ENCODE measurements at regions not wholly inside any gene's neighbourhood (a gene's known extent, or its start where the extent isn't known, plus 50 kb on each side); places are given as distances from the start of the nearest gene placed in this dataset.
"Not testable (repeated sequence)": the region's sequence is repeated elsewhere in the genome, so short reads cannot be mapped to it uniquely, and the experiment has no call there.

GRCh38 chr17:20902496-20902895 is 140.3 kb downstream of the USP22 start:
- DNase-seq, result not testable (repeated sequence)

GRCh38 chr17:20903549-20903948 is 139.3 kb downstream of the USP22 start:
- DNase-seq, result not testable (repeated sequence)

DNA sequence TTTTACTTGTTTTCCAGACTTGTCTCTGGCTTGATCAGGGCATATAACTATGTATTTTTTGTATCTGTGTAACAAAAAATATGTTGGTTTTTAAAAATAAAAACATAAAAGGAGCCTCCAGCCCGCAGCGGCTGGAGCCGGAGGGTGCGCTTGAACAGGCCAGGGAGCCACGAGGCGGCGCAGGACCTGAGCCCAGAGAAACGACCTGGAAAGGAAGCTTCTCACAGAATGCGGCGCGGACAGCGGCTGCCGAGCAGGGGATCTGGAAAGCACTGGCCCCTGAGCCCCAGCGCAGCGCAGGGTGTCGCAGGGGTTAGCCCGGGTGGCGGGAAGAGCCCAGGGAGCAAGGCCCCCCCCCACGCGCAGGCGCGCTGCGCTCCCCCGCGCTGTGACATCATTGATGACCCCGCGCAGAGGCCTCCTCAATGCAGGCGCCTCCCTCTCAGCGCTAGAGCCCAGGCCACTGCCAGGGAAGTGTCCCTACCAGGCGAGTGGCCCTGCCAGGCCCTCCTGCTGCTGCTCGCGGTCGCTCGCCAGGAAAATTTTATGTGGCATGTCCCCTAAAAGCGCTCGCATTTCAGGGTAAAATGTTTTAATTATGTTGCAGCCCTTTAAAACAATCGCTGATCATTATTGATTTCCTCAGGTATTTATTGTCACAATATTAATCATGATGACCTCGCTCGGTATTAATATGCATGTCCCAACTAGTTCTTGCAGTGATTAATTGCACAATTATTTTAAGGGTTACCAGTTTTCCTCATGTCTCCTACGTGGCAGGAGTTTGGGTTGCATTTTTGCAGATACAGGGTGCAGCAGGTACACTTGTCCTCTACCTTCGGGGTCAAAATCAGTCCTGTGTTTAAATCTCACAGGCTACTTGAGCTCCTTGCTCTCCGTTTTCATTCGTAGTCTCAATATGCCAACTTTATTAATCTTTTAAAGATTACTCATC is 134.2 kb downstream of the USP22 start:
- peak; percentile 35 to 96 (median 88) for DNase-seq

- no peak for DNase-seq
Observed at GRCh38 chr17:20914658-20915057, 128.2 kb downstream of the USP22 start.

DNA sequence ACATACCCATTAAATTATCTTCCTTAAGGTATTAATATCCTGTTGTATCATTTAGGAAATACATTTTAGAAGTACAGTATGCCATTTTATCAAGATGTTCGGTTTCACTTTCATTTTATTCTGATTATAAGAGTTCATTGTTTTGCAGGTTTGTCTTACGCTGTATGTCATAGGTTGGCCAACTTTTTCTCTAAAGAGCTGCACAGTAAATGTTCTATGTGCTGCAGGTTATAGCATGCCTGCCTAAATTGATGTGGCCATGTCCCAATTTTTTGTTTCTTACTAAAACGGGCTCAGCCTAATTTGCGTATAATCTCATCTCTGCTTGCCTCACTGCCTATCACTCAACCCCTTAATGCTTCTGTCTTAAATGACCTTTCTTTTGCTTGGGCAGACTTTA is 126.4 kb downstream of the USP22 start:
- DNase-seq, result no peak

GRCh38 chr17:20917610-20918306 is 125.1 kb downstream of the USP22 start:
- DNase-seq, result not testable (repeated sequence)

DNA sequence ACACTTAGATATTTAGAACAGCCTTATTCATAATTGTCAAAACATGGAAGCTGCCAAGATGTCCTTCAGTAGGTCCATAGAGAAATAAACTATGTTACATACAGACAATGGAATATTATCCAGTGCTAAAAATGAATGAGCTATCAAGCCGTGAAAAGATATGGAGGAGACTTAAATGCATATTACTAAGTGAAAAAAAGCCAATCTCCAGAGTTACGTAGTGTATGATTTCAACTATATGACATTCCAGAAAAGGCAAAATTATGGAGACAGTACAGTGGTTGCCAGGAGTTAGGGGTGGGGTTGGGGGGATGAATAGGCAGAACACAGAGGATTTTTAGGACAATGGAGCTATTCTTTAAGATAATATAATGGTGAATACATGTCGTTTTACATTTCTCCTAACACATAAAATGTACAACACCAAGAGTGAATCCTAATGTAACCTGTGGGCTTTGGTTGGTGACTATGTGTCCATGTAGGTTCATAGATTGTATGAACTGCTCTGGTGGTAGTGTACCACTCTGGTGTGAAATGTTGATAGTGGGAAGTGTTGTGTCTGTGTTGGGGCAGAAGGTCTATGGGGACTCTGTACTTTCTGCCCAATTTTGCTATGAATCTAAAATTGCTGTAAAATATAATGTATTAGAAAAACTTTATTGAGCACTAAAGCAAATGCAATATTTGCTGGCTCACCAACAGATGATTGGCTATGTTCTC is 122.6 kb downstream of the USP22 start:
- DNase-seq, result peak in 1 of 51 donors; percentile 7

- DNase-seq, result no peak
Observed at GRCh38 chr17:20920815-20921199, 122.0 kb downstream of the USP22 start.

GRCh38 chr17:20922128-20922670 is 120.6 kb downstream of the USP22 start:
- no peak for DNase-seq

DNA sequence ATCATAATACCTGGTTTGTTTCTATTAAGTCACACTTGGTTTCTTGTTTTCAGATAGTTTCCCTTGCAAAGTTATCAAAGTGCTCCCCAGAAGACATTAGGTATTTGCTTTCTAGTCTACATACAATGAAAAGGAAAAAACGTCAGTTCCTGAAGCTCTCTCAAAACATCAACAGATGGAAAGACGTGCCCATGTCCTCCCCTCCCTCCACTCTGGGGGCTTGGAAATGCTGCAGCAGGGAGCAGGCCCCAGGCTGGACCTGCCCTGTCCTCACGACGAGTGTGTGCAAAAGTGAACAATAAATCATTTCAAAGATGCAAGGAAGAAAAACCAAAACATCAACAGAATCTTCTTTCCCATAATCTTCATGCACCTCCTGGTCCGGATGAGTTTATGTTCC is 118.5 kb downstream of the USP22 start:
- DNase-seq, result no peak

GRCh38 chr17:20925091-20925490 is 117.7 kb downstream of the USP22 start:
- DNase-seq, result no peak

- DNase-seq, result no peak
Observed at GRCh38 chr17:20925954-20926353, 116.9 kb downstream of the USP22 start.

- DNase-seq, result no peak
Observed at GRCh38 chr17:20926532-20926931, 116.3 kb downstream of the USP22 start.

DNA sequence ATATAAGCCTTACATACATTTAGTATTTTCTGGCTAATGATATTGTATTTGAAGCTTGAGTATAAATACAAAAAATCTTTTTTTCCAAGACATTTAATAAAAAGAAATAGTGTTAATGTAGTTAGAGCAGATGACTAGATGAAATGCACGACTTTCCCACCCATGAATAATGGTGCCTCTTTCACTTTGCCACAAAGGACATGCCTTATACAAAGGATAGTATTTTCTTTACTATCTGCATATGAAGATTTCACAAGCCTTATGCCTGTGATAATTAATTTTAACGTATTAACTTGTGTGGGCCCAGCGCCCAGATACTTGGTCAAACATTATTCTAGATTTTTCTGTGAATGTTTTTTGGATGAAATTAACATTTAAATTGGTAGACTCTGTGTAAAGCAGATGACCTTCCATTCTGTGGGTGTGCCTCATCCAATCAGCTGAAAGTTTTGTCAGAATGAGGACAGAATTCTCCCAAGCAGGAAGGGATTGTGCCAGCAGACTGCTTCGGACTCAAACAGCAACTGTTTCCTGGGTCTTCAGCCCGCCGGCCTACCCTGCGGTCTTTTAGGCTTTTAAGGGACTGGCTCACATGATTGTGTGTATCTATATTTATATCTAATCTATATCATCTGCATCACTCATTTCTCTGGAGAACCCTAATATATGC is 115.4 kb downstream of the USP22 start:
- no peak for DNase-seq

DNA sequence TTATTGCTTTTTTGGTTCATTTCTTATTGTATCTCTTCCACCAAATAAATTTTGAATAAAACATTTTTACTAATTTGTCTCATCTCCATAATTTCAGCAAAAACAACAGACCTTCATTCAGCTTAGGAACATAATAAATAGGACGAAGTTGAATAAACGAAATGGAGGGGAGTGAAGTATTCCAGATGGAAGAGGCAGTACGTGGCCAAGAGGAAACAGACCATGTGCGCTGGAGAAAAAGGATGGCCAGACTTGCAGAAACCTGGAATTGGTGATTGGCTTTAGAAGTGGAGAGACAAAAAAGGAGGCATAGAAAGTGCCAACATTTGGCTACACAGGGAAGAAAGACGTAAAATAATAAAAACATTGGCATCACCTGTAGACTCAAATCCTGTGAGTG is 113.5 kb downstream of the USP22 start:
- no peak for DNase-seq

GRCh38 chr17:20930081-20930760 is 112.6 kb downstream of the USP22 start:
- DNase-seq, result no peak

GRCh38 chr17:20933040-20933439 is 109.8 kb downstream of the USP22 start:
- DNase-seq, result not testable (repeated sequence)

DNA sequence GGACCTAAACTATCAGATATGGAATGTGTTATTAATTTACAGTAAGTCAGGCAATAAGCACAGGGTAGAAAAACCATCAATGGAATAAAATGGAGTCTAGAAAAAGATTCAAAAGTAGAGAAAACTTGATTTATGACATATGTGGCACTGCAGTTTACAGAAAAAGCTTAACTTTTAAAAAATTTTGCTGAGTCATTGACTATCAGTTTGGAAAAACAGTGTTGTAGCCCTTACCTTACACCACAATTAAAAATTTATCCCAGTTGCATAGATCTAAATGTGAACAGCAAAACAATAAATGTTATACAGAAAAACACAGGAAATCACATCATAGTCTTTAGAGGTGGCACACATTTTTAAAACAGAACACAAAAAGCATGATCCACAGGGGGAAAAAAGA is 108.5 kb downstream of the USP22 start:
- no peak for DNase-seq

GRCh38 chr17:20935740-20936139 is 107.1 kb downstream of the USP22 start:
- no peak for DNase-seq

- DNase-seq, result no peak
Observed at GRCh38 chr17:20938244-20938643, 104.6 kb downstream of the USP22 start.

All from hypothalamus (tissue), 51 donors.